K562 (cell line): ENCODE measurements at regions not wholly inside any gene's neighbourhood (a gene's known extent, or its start where the extent isn't known, plus 50 kb on each side); places are given as distances from the start of the nearest gene placed in this dataset.

Experiments
- ATAC-seq: fragments of 200-7000 bp; cut with Tn5 transposase; 3 replicates; pipeline ENCODE4 v1.9.1; 2020; ENCODE audit warnings: moderate library complexity
- BruUV-seq: library from RNA; stranded (reverse); fragments of 400-500 nt; replicated peaks from 2 replicates; lab custom pipeline; 2021; lab: Mats Ljungman, UMichigan
- CTCF ChIA-PET: fragments of 300-600 bp; formaldehyde crosslinking; extraction: SDS; loops from one replicate; lab custom pipeline; 2021; ENCODE audit warnings: low intra/inter-chr PET ratio; lab: Yijun Ruan, JAX
- POLR2A ChIA-PET: fragments of 300-600, 350-650 bp; sonication (Branson Sonifier 250); formaldehyde crosslinking; extraction: SDS; loops from one replicate; lab custom pipeline; 2021; ENCODE audit warnings: antibody characterized with exemption, inconsistent platforms; lab: Yijun Ruan, JAX
- DNase-seq, 4 experiments: peaks; one replicate each; pipeline versions ENCODE4 v3.0.0 to v3.0.0-alpha.2; 2011 to 2018; ENCODE audit warnings: low spot score in 3 of 4, mixed read lengths in 3 of 4; ENCODE audit errors: extremely low read depth in 1 of 4
- FAIRE-seq: peaks from 2 replicates; lab custom pipeline; 2011; peaks lifted over from hg19 to GRCh38; lab: Jason Lieb, UNC
- H2AFZ ChIP-seq: 2 replicates; pipeline ENCODE4 v1.6.0; 2011; ENCODE audit warnings: low read depth, low read length, control low read depth, inconsistent platforms
- H3K27ac ChIP-seq: fragments of 200-600 bp; 3 replicates; pipeline ENCODE4 v1.8.0; 2011; ENCODE audit warnings: low read depth, mild to moderate bottlenecking, control low read depth, inconsistent platforms, low read length, moderate library complexity, mixed read lengths; ENCODE audit errors: extremely low read depth
- H3K27me3 ChIP-seq, 2 experiments: fragments of 300-600 bp in 1 of 2; 2 replicates in 1 of 2; 3 replicates in 1 of 2; pipeline versions ENCODE4 v1.6.0 to v1.8.0; 2011; ENCODE audit warnings: inconsistent platforms in 2 of 2, low read length in 2 of 2, mild to moderate bottlenecking in 1 of 2, mixed read lengths in 1 of 2, moderate library complexity in 1 of 2; ENCODE audit not compliant: control insufficient read depth in 2 of 2, insufficient read depth in 2 of 2
- H3K36me3 ChIP-seq: fragments of 300-600 bp; 3 replicates; pipeline ENCODE4 v1.8.0; 2011; ENCODE audit warnings: mild to moderate bottlenecking, low read length, inconsistent platforms; ENCODE audit not compliant: control insufficient read depth, insufficient read depth
- H3K4me1 ChIP-seq, 2 experiments: fragments of 200-600 bp in 1 of 2; replicated peaks in 1 of 2; 2 replicates in 1 of 2; 3 replicates in 1 of 2; pipeline versions ENCODE4 v1.5.1 to v1.8.0; 2011; ENCODE audit warnings: inconsistent platforms in 2 of 2, low read length in 2 of 2, mild to moderate bottlenecking in 1 of 2, mixed read lengths in 1 of 2, moderate library complexity in 1 of 2; ENCODE audit not compliant: control insufficient read depth in 2 of 2, insufficient read depth in 2 of 2
- H3K4me2 ChIP-seq: 2 replicates; pipeline ENCODE4 v1.6.1; 2011; ENCODE audit warnings: low read length, control low read depth, inconsistent platforms, mixed read lengths; ENCODE audit not compliant: insufficient read depth
- H3K4me3 ChIP-seq: fragments of 200-600 bp; sonication (generic), shearing (Covaris generic); 2 replicates; pipeline ENCODE4 v1.5.1; 2016; ENCODE audit warnings: control low read depth, inconsistent platforms
- H3K79me2 ChIP-seq: fragments of 200-600 bp; 3 replicates; pipeline ENCODE4 v1.8.0; 2011; ENCODE audit warnings: low read length, inconsistent platforms; ENCODE audit not compliant: control insufficient read depth, insufficient read depth
- H3K9ac ChIP-seq, 2 experiments: 2 replicates each; pipeline versions ENCODE4 v1.6.0 to v1.6.1; 2011; ENCODE audit warnings: low read depth in 2 of 2, low read length in 2 of 2, control low read depth in 1 of 2, inconsistent platforms in 1 of 2, mild to moderate bottlenecking in 1 of 2, mixed read lengths in 1 of 2; ENCODE audit not compliant: insufficient read depth in 1 of 2
- H3K9me1 ChIP-seq: one replicate; pipeline ENCODE4 v1.6.0; 2011; ENCODE audit warnings: inconsistent platforms, mild to moderate bottlenecking, low read length, moderate library complexity; ENCODE audit not compliant: control insufficient read depth, insufficient read depth
- H3K9me3 ChIP-seq: replicated peaks from 2 replicates; pipeline ENCODE4 v1.5.1; 2011; ENCODE audit warnings: low read depth, low read length, inconsistent platforms; ENCODE audit not compliant: control insufficient read depth, insufficient read depth
- H4K20me1 ChIP-seq: replicated peaks from 2 replicates; pipeline ENCODE4 v1.6.1; 2011; ENCODE audit warnings: low read length, inconsistent platforms, mixed read lengths; ENCODE audit not compliant: control insufficient read depth, insufficient read depth
- BDP1 ChIP-seq: IDR thresholded peaks from 3 replicates; pipeline ENCODE4 v1.6.1; 2011; ENCODE audit not compliant: insufficient read length, insufficient read depth
- HEY1 ChIP-seq: fragments of 250-450 bp; sonication (Bioruptor Pico); IDR thresholded peaks from 2 replicates; pipeline ENCODE4 v1.5.0; 2020; ENCODE audit warnings: mild to moderate bottlenecking, moderate library complexity, borderline replicate concordance
- RAD21 ChIP-seq, 2 experiments: fragments of 250-450 bp in 1 of 2; fragments of 450-650 bp in 1 of 2; sonication (Bioruptor Pico) in 1 of 2; formaldehyde crosslinking in 1 of 2; IDR thresholded peaks in 1 of 2; conservative IDR thresholded peaks in 1 of 2; 2 replicates each; pipeline versions ENCODE4 v1.4.0 to v1.8.0; 2020 to 2022; ENCODE audit warnings: mild to moderate bottlenecking in 2 of 2, moderate library complexity in 1 of 2
- SMC3 ChIP-seq: conservative IDR thresholded peaks from 2 replicates; pipeline ENCODE4 v1.6.1; 2011; ENCODE audit warnings: low read depth, low read length, improper control_type of control experiment; ENCODE audit not compliant: insufficient read depth
- WGBS: fragments of 100-300 bp; shearing (Covaris generic); methylation state at CpG from one replicate; pipeline ENCODE4 v1.1.6; 2016; ENCODE audit warnings: low coverage, mixed read lengths; ENCODE audit not compliant: insufficient coverage; ENCODE audit errors: missing lambda C conversion rate; 5-methylcytosine and 5-hydroxymethylcytosine counted together
- in situ Hi-C: fragments of 300-500 bp; cut with MboI; formaldehyde crosslinking; loops from 4 replicates; pipeline ENCODE4 v1.15.0; 2018; ENCODE audit warnings: inconsistent platforms, mixed read lengths
- intact Hi-C: fragments of 100-400 bp; cut with micrococcal nuclease; formaldehyde crosslinking; loops from 2 replicates; pipeline ENCODE4 v1.14.2; 2022
- TF ChIP-seq, protein P1 (sequence below): fragments of 450-650 bp; formaldehyde crosslinking; IDR thresholded peaks from 2 replicates; pipeline ENCODE4 v1.4.0; 2020; ENCODE audit warnings: mild to moderate bottlenecking, moderate library complexity
- TF ChIP-seq, protein P2 (sequence below), 2 experiments: fragments of 450-650 bp; formaldehyde crosslinking in 1 of 2; IDR thresholded peaks; 2 replicates each; pipeline versions ENCODE4 v1.4.0 to v1.6.1; 2014 to 2020; ENCODE audit warnings: mild to moderate bottlenecking in 2 of 2, borderline replicate concordance in 1 of 2, low read depth in 1 of 2
- TF ChIP-seq, protein P3 (sequence below), 3 experiments: IDR thresholded peaks in 2 of 3; conservative IDR thresholded peaks in 1 of 3; 2 replicates each; pipeline ENCODE4 v1.5.1; 2011 to 2012; ENCODE audit warnings: low read length in 3 of 3, mild to moderate bottlenecking in 3 of 3, control low read depth in 2 of 3, improper control_type of control experiment in 1 of 3, inconsistent platforms in 1 of 3, low read depth in 1 of 3, mixed read lengths in 1 of 3, moderate library complexity in 1 of 3; ENCODE audit not compliant: insufficient read depth in 2 of 3

DNA sequence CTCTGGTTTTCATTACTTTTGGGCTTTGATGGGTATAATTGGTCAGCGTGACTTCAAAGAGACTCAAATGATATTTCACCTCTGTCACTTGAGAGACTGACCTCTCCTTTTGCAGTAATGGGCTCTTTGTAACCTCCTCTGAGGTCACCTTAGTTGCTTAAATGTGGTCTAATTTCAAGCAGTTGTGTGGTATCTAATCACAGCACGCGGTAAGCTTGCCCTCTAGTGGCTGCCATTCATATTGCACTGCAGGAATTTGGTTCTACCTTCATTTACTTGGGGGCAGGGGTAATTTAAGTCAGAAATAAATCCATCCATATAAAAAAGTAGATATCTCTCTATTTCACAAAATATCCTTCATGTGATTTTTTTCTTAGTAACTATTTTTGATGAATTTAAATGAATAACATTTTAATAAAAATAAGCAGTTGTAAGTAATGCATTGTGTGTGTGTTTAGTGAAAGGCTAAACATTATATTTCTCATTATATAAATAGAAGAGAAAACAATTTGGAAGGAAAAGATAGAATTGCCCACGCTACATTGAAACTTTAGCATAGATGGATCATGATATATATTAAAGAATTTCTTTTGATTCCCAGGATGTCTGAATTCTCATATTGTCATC lies 55.0 kb upstream of the ANO3 start:
- Histone ChIP-seq H3K4me1 (no peaks in the 10 kb centered on the region), H3K4me3 (no peak overlapping the region), H3K4me2 (no peak overlapping the region), H4K20me1 (no peaks in the 10 kb centered on the region), H3K79me2 (no peaks in the 10 kb centered on the region), H3K27me3 (no peaks in the 10 kb centered on the region), H3K27ac (no peak overlapping the region), H3K36me3 (no peaks in the 10 kb centered on the region), H3K9me3 (no peaks in the 10 kb centered on the region), H3K9ac (no peak overlapping the region), H2AFZ (no peak overlapping the region), H3K9me1 (no peaks in the 10 kb centered on the region)
- intact Hi-C loops, result loop anchor here (5.0 kb wide), 1 partner anchor 295 kb away; no protein-coding TSS in a partner anchor
- WGBS, result 4% methylated on average over 2 of the region's 4 CpGs
- in situ Hi-C loops, result loop anchor here (25.0 kb wide), 1 partner anchor 1210 kb away; no protein-coding TSS in a partner anchor
- TF ChIP-seq SMC3 (peak; percentile 63), RAD21 (CRISPR knock-in tag; conservative IDR thresholded peaks at IDR 0.05 in 1 of 2, IDR thresholded peaks at IDR 0.05 in 1 of 2) (peak; percentile 66 to 81), BDP1 (no peak), HEY1 (CRISPR knock-in tag) (no peak)
- TF ChIP-seq, protein P1, sequence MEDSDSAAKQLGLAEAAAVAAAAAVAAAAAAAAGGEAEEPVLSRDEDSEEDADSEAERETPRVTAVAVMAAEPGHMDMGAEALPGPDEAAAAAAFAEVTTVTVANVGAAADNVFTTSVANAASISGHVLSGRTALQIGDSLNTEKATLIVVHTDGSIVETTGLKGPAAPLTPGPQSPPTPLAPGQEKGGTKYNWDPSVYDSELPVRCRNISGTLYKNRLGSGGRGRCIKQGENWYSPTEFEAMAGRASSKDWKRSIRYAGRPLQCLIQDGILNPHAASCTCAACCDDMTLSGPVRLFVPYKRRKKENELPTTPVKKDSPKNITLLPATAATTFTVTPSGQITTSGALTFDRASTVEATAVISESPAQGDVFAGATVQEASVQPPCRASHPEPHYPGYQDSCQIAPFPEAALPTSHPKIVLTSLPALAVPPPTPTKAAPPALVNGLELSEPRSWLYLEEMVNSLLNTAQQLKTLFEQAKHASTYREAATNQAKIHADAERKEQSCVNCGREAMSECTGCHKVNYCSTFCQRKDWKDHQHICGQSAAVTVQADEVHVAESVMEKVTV (CRISPR knock-in tag), result peak; percentile 42; the same call in 1 of the 2 replicates
- TF ChIP-seq, protein P2, sequence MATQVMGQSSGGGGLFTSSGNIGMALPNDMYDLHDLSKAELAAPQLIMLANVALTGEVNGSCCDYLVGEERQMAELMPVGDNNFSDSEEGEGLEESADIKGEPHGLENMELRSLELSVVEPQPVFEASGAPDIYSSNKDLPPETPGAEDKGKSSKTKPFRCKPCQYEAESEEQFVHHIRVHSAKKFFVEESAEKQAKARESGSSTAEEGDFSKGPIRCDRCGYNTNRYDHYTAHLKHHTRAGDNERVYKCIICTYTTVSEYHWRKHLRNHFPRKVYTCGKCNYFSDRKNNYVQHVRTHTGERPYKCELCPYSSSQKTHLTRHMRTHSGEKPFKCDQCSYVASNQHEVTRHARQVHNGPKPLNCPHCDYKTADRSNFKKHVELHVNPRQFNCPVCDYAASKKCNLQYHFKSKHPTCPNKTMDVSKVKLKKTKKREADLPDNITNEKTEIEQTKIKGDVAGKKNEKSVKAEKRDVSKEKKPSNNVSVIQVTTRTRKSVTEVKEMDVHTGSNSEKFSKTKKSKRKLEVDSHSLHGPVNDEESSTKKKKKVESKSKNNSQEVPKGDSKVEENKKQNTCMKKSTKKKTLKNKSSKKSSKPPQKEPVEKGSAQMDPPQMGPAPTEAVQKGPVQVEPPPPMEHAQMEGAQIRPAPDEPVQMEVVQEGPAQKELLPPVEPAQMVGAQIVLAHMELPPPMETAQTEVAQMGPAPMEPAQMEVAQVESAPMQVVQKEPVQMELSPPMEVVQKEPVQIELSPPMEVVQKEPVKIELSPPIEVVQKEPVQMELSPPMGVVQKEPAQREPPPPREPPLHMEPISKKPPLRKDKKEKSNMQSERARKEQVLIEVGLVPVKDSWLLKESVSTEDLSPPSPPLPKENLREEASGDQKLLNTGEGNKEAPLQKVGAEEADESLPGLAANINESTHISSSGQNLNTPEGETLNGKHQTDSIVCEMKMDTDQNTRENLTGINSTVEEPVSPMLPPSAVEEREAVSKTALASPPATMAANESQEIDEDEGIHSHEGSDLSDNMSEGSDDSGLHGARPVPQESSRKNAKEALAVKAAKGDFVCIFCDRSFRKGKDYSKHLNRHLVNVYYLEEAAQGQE (IDR thresholded peaks at IDR 0.05; ENCODE audit: borderline replicate concordance), result peak; percentile 51; the same call in 1 of the 2 replicates
- TF ChIP-seq, protein P2 (CRISPR knock-in tag; IDR thresholded peaks at IDR 0.05; ENCODE audit: low read depth), result no peak
- TF ChIP-seq, protein P3, sequence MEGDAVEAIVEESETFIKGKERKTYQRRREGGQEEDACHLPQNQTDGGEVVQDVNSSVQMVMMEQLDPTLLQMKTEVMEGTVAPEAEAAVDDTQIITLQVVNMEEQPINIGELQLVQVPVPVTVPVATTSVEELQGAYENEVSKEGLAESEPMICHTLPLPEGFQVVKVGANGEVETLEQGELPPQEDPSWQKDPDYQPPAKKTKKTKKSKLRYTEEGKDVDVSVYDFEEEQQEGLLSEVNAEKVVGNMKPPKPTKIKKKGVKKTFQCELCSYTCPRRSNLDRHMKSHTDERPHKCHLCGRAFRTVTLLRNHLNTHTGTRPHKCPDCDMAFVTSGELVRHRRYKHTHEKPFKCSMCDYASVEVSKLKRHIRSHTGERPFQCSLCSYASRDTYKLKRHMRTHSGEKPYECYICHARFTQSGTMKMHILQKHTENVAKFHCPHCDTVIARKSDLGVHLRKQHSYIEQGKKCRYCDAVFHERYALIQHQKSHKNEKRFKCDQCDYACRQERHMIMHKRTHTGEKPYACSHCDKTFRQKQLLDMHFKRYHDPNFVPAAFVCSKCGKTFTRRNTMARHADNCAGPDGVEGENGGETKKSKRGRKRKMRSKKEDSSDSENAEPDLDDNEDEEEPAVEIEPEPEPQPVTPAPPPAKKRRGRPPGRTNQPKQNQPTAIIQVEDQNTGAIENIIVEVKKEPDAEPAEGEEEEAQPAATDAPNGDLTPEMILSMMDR (IDR thresholded peaks at IDR 0.05 in 2 of 3, conservative IDR thresholded peaks at IDR 0.05 in 1 of 3; ENCODE audit: insufficient read depth in 2 of 3, low read depth in 1 of 3, low read length in 3 of 3), result peak; percentile 60 to 85 (median 78)
- peak; percentile 57 for FAIRE-seq
- POLR2A ChIA-PET, result no interaction called here
- BruUV-seq, result no TSS peak
- DNase-seq, result peak; percentile 13 to 57 (median 53)
- CTCF ChIA-PET, result interaction anchor here (0.6 to 0.9 kb wide), 3 partner anchors 295 to 1869 kb away, joined by 3 to 4 read pairs (median 3); no protein-coding TSS in a partner anchor
- ATAC-seq, result peak; percentile 75; the same call in 2 of the 3 replicates
